ENCODE measurements at regions not wholly inside any gene's neighbourhood (a gene's known extent, or its start where the extent isn't known, plus 50 kb on each side); places are given as distances from the start of the nearest gene placed in this dataset.

DNA sequence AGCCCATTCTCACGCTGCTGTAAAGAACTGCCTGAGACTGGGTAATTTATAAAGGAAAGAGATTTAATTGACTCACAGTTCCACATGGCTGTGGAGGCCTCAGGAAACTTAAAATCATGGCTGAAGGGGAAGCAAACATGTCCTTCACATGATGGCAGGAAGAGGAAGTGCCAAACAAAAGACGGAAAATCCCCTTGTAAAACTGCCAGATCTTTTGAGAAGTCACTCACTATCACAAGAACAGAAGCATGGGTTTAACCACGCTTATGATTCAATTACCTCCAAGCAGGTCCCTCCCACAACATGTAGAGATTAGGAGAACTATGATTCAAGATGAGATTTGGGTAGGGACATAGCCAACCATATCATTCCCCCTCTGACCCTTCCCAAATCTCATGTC lies 335.5 kb downstream of the IL15 start (continued):
- TF ChIP-seq, protein P1, sequence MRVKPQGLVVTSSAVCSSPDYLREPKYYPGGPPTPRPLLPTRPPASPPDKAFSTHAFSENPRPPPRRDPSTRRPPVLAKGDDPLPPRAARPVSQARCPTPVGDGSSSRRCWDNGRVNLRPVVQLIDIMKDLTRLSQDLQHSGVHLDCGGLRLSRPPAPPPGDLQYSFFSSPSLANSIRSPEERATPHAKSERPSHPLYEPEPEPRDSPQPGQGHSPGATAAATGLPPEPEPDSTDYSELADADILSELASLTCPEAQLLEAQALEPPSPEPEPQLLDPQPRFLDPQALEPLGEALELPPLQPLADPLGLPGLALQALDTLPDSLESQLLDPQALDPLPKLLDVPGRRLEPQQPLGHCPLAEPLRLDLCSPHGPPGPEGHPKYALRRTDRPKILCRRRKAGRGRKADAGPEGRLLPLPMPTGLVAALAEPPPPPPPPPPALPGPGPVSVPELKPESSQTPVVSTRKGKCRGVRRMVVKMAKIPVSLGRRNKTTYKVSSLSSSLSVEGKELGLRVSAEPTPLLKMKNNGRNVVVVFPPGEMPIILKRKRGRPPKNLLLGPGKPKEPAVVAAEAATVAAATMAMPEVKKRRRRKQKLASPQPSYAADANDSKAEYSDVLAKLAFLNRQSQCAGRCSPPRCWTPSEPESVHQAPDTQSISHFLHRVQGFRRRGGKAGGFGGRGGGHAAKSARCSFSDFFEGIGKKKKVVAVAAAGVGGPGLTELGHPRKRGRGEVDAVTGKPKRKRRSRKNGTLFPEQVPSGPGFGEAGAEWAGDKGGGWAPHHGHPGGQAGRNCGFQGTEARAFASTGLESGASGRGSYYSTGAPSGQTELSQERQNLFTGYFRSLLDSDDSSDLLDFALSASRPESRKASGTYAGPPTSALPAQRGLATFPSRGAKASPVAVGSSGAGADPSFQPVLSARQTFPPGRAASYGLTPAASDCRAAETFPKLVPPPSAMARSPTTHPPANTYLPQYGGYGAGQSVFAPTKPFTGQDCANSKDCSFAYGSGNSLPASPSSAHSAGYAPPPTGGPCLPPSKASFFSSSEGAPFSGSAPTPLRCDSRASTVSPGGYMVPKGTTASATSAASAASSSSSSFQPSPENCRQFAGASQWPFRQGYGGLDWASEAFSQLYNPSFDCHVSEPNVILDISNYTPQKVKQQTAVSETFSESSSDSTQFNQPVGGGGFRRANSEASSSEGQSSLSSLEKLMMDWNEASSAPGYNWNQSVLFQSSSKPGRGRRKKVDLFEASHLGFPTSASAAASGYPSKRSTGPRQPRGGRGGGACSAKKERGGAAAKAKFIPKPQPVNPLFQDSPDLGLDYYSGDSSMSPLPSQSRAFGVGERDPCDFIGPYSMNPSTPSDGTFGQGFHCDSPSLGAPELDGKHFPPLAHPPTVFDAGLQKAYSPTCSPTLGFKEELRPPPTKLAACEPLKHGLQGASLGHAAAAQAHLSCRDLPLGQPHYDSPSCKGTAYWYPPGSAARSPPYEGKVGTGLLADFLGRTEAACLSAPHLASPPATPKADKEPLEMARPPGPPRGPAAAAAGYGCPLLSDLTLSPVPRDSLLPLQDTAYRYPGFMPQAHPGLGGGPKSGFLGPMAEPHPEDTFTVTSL (CRISPR knock-in tag; IDR thresholded peaks at IDR 0.05; ENCODE audit: borderline replicate concordance), result no peak
- TF ChIP-seq ZNF709 (CRISPR knock-in tag; IDR thresholded peaks at IDR 0.05) (no peak), ZSCAN22 (CRISPR knock-in tag; IDR thresholded peaks at IDR 0.05) (no peak), RELA (CRISPR knock-in tag; IDR thresholded peaks at IDR 0.05) (no peak)

DNA sequence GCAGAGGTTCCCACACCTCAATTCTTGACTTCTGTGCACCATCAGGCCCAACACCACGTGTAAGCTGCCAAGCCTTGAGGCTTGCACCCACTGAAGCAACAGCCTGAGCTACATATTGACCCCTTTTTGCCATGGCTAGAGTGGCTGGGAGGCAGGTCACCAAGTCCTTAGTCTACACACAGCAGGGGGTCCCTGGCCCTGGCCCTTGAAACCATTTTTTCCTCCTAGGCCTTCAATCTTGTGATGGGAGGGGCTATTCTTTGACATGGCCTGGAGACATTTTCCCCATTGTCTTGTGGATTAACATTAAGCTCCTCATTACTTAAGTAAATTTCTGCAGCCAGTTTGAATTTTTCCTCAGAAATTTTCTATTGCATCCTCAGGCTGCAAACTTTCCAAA lies 336.6 kb downstream of the IL15 start:
- no peaks in the 10 kb centered on the region for H4K20me1 ChIP-seq (ENCODE audit: insufficient read depth, low read length)
- DNase-seq (ENCODE audit: low spot score), result no peak
- peaks cover 77% of the 10 kb centered on the region for H3K9me3 ChIP-seq (ENCODE audit: low read length)
- BruUV-seq (replicated peaks), result no TSS peak
- no peak for FAIRE-seq
- no peak for ATAC-seq
- no peak overlapping the region for H2AFZ ChIP-seq (ENCODE audit: low read length)
- ChIA-PET CTCF (ENCODE audit: low intra/inter-chr PET ratio, low total read pairs) (no interaction called here), POLR2A (no interaction called here)
- no peak for TF ChIP-seq ZNF557 (CRISPR knock-in tag; IDR thresholded peaks at IDR 0.05)
- TF ChIP-seq ZNF776 (CRISPR knock-in tag; IDR thresholded peaks at IDR 0.05), result no peak
- TF ChIP-seq, protein P2, sequence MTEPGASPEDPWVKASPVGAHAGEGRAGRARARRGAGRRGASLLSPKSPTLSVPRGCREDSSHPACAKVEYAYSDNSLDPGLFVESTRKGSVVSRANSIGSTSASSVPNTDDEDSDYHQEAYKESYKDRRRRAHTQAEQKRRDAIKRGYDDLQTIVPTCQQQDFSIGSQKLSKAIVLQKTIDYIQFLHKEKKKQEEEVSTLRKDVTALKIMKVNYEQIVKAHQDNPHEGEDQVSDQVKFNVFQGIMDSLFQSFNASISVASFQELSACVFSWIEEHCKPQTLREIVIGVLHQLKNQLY (CRISPR knock-in tag; IDR thresholded peaks at IDR 0.05), result no peak
- no peak for TF ChIP-seq ASH2L (IDR thresholded peaks at IDR 0.05; ENCODE audit: insufficient read length, low read depth, low read length)
- no peak for TF ChIP-seq ZNF780A (CRISPR knock-in tag; IDR thresholded peaks at IDR 0.05)
- TF ChIP-seq, protein P3, sequence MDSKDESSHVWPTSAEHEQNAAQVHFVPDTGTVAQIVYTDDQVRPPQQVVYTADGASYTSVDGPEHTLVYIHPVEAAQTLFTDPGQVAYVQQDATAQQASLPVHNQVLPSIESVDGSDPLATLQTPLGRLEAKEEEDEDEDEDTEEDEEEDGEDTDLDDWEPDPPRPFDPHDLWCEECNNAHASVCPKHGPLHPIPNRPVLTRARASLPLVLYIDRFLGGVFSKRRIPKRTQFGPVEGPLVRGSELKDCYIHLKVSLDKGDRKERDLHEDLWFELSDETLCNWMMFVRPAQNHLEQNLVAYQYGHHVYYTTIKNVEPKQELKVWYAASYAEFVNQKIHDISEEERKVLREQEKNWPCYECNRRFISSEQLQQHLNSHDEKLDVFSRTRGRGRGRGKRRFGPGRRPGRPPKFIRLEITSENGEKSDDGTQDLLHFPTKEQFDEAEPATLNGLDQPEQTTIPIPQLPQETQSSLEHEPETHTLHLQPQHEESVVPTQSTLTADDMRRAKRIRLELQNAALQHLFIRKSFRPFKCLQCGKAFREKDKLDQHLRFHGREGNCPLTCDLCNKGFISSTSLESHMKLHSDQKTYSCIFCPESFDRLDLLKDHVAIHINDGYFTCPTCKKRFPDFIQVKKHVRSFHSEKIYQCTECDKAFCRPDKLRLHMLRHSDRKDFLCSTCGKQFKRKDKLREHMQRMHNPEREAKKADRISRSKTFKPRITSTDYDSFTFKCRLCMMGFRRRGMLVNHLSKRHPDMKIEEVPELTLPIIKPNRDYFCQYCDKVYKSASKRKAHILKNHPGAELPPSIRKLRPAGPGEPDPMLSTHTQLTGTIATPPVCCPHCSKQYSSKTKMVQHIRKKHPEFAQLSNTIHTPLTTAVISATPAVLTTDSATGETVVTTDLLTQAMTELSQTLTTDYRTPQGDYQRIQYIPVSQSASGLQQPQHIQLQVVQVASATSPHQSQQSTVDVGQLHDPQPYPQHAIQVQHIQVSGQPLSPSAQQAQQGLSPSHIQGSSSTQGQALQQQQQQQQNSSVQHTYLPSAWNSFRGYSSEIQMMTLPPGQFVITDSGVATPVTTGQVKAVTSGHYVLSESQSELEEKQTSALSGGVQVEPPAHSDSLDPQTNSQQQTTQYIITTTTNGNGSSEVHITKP (CRISPR knock-in tag; IDR thresholded peaks at IDR 0.05; ENCODE audit: low read depth), result no peak
- intact Hi-C loops (cut with micrococcal nuclease; ENCODE audit: unreplicated experiment) (no loop called here), in situ Hi-C loops (cut with HindIII; ENCODE audit: extremely low pct_ligation_motif_present, low pct_unique_long_range_greater_than_20kb) (no loop called here)
- H3K4me2 ChIP-seq (ENCODE audit: low read depth, low read length), result no peak overlapping the region
- no peak overlapping the region for H3K4me3 ChIP-seq (replicated peaks in 1 of 3; ENCODE audit: insufficient read depth in 1 of 3, low read depth in 2 of 3, low read length in 3 of 3)
- WGBS (ENCODE audit: low lambda C conversion rate), result 0% methylated on average over 1 of the region's 1 CpG
- H3K27ac ChIP-seq (ENCODE audit: extremely low read length, insufficient read depth, low read length), result no peak overlapping the region
- H3K36me3 ChIP-seq (replicated peaks in 1 of 2; ENCODE audit: control insufficient read depth in 1 of 2, insufficient read depth in 2 of 2, low read length in 2 of 2), result no peaks in the 10 kb centered on the region
- H3K9ac ChIP-seq (ENCODE audit: insufficient read depth, low read depth, low read length), result no peak overlapping the region
- H3K4me1 ChIP-seq (ENCODE audit: insufficient read depth, low read length), result no peaks in the 10 kb centered on the region
- H3K27me3 ChIP-seq (ENCODE audit: control insufficient read depth in 1 of 2, insufficient read depth in 2 of 2, low read length in 2 of 2), result no peaks in the 10 kb centered on the region
- no peaks in the 10 kb centered on the region for H3K79me2 ChIP-seq (ENCODE audit: insufficient read depth, low read length)
